ENCODE measurements at regions not wholly inside any gene's neighbourhood (a gene's known extent, or its start where the extent isn't known, plus 50 kb on each side); places are given as distances from the start of the nearest gene placed in this dataset.

- no peak for FAIRE-seq
Measured at GRCh38 chr4:186936496-186937375, 213.1 kb upstream of the FAT1 start.

- no peak for FAIRE-seq
Measured at GRCh38 chr4:186939226-186939625, 215.6 kb upstream of the FAT1 start.

- no peak for FAIRE-seq
Measured at GRCh38 chr4:186939766-186940165, 216.1 kb upstream of the FAT1 start.

GRCh38 chr4:186940476-186940875 is 216.8 kb upstream of the FAT1 start:
- FAIRE-seq, result no peak

GRCh38 chr4:186942758-186943377 is 219.2 kb upstream of the FAT1 start:
- FAIRE-seq, result no peak

GRCh38 chr4:186943411-186943810 is 219.8 kb upstream of the FAT1 start:
- FAIRE-seq, result no peak

GRCh38 chr4:186946136-186946535 is 222.5 kb upstream of the FAT1 start:
- no peak for FAIRE-seq

- FAIRE-seq, result no peak
Measured at GRCh38 chr4:186946682-186947294, 223.1 kb upstream of the FAT1 start.

- FAIRE-seq, result no peak
Measured at GRCh38 chr4:186948361-186949242, 224.9 kb upstream of the FAT1 start.

GRCh38 chr4:186949847-186950246 is 226.2 kb upstream of the FAT1 start:
- no peak for FAIRE-seq

- no peak for FAIRE-seq
Measured at GRCh38 chr4:186952709-186953108, 229.1 kb upstream of the FAT1 start.

GRCh38 chr4:186953599-186954260 is 230.1 kb upstream of the FAT1 start:
- no peak for FAIRE-seq

- FAIRE-seq, result no peak
Measured at GRCh38 chr4:186954509-186954908, 230.9 kb upstream of the FAT1 start.

GRCh38 chr4:186954956-186955355 is 231.3 kb upstream of the FAT1 start:
- no peak for FAIRE-seq

- FAIRE-seq, result no peak
Measured at GRCh38 chr4:186957952-186958555, 234.4 kb upstream of the FAT1 start.

GRCh38 chr4:186958726-186959350 is 235.2 kb upstream of the FAT1 start:
- FAIRE-seq, result no peak

- no peak for FAIRE-seq
Measured at GRCh38 chr4:186979961-186980745, 256.5 kb upstream of the FAT1 start.

GRCh38 chr4:186981161-186981560 is 257.5 kb upstream of the FAT1 start:
- no peak for FAIRE-seq

GRCh38 chr4:186982160-186982559 is 258.5 kb upstream of the FAT1 start:
- no peak for FAIRE-seq

GRCh38 chr4:186984105-186984644 is 260.5 kb upstream of the FAT1 start:
- no peak for FAIRE-seq
